Choroid plexus epithelial cell (primary cell): ENCODE measurements at regions not wholly inside any gene's neighbourhood (a gene's known extent, or its start where the extent isn't known, plus 50 kb on each side); places are given as distances from the start of the nearest gene placed in this dataset.

Experiments used
- DNase-seq: peaks from one replicate; pipeline ENCODE4 v3.0.0-alpha.2; 2010; ENCODE audit warnings: low read depth
- H3K4me3 ChIP-seq: 2 replicates; pipeline ENCODE4 v1.5.1; 2011; ENCODE audit warnings: low read depth, mild to moderate bottlenecking, control low read depth, low read length, moderate library complexity
- TF ChIP-seq, protein P1 (sequence below): conservative IDR thresholded peaks from 2 replicates; pipeline ENCODE4 v1.5.1; 2011; ENCODE audit warnings: low read depth, mild to moderate bottlenecking, control low read depth, inconsistent platforms, low read length, moderate library complexity

DNA sequence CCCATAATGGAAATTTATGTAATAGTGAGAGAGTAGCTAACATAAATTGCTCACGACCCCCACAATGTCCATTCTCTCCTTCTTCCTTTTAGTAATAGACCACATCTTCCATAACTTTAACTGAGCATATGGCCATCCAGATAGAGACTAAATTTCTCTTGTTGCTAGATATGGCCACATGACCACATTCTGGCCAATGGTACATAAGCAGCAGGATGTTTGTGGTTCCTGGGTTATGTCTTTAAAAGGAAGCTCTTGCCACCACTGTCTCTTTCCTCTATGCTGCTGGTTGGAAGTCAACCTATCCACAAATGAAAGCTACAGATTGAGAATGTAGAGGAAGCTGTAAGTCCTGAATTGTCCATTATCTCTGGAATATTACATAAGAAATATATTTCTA lies 59.7 kb upstream of the NPHP3 start:
- TF ChIP-seq, protein P1, sequence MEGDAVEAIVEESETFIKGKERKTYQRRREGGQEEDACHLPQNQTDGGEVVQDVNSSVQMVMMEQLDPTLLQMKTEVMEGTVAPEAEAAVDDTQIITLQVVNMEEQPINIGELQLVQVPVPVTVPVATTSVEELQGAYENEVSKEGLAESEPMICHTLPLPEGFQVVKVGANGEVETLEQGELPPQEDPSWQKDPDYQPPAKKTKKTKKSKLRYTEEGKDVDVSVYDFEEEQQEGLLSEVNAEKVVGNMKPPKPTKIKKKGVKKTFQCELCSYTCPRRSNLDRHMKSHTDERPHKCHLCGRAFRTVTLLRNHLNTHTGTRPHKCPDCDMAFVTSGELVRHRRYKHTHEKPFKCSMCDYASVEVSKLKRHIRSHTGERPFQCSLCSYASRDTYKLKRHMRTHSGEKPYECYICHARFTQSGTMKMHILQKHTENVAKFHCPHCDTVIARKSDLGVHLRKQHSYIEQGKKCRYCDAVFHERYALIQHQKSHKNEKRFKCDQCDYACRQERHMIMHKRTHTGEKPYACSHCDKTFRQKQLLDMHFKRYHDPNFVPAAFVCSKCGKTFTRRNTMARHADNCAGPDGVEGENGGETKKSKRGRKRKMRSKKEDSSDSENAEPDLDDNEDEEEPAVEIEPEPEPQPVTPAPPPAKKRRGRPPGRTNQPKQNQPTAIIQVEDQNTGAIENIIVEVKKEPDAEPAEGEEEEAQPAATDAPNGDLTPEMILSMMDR: no peak
- no peak for DNase-seq
- no peak overlapping the region for H3K4me3 ChIP-seq

DNA sequence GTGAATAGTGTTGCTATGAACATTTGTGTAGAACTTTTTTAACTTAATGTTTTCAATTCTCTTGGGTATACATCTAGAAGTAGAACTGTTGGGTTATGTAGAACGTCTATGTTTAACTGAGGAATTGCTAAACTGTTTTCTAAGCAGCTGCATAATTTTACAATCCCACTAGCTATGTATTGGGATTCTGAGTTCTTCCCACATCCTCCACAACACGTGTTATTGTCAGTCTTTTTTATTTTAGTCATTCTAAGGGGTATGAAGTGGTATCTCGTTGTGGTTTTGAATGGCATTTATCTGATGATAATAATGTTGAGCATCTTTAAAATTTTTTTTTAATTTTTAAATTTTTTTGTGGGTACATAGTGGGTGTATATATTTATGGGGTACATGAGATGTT lies 55.0 kb upstream of the NPHP3 start:
- H3K4me3 ChIP-seq: no peak overlapping the region
- TF ChIP-seq, protein P1: no peak
- DNase-seq: no peak

DNA sequence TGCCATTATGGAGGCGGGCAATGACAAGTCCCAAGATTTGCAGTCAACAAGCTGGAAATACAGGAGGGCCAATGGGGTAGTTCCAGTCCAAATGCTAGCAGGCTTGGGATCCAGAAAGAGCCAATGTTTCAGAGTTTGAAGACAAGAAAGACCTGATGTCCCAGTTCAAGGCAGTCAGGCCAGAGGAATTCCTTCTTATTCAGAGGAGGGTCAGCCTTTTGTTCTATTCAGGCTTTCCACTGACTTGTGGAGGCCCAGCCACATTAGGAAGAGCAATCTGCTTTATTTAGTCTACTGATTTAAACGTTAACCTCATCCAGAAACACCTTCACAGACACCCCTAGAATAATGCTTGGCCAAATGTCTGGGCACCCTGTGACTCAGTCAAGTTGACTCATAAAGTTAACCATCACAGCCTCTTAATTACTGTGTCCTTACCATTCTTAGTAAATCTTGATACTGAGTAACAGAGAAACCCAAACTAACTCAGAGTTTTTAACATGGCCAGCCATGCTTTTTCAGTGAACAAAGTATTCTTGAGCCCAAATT lies 50.9 kb upstream of the NPHP3 start:
- DNase-seq: no peak
- TF ChIP-seq, protein P1: no peak
- no peak overlapping the region for H3K4me3 ChIP-seq

DNA sequence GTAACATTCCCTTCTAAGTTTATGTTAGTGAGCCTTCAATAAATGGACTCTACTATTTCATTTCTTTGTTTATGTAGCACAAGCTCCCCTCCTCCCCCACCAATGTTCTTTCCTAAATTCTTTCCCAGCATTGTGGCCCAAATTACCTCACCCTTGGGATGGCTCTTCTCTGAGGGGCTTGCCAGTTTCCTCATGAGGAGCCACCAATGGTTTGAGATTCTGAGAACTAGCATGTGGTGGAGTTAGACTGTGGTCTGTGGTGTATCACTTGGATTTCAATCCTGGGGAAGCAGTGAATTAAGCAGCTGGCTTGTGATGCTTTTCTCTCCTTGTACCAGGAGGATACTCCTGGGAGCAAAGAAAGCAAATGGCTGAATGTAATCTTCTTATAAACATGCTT lies 50.0 kb upstream of the NPHP3 start:
- TF ChIP-seq, protein P1: no peak

More for the DNA sequence above, 50.0 kb upstream of the NPHP3 start:
- no peak for DNase-seq
- no peak overlapping the region for H3K4me3 ChIP-seq
